Fibroblast of mammary gland (primary cell): ENCODE measurements at regions not wholly inside any gene's neighbourhood (a gene's known extent, or its start where the extent isn't known, plus 50 kb on each side); places are given as distances from the start of the nearest gene placed in this dataset.

Source experiments
- DNase-seq: peaks from one replicate; pipeline ENCODE4 v3.0.0-alpha.2; 2010; ENCODE audit warnings: low read depth
- H3K4me3 ChIP-seq: 2 replicates; pipeline ENCODE4 v1.5.1; 2011; ENCODE audit warnings: low read depth, mild to moderate bottlenecking, low read length, moderate library complexity; ENCODE audit not compliant: control insufficient read depth
- CTCF ChIP-seq: conservative IDR thresholded peaks from 2 replicates; pipeline ENCODE4 v1.5.1; 2011; ENCODE audit warnings: low read depth, low read length, inconsistent platforms; ENCODE audit not compliant: control insufficient read depth, insufficient read depth

- no peak overlapping the region for H3K4me3 ChIP-seq
- DNase-seq = no peak
- no peak for TF ChIP-seq CTCF
These were observed 71.4 kb downstream of the ADRB2 start for GRCh38 chr5:148897842-148898241.

- no peak for DNase-seq
- no peak overlapping the region for H3K4me3 ChIP-seq
- no peak for TF ChIP-seq CTCF
These were observed 72.1 kb downstream of the ADRB2 start for GRCh38 chr5:148898413-148899075.

- no peak for TF ChIP-seq CTCF
- DNase-seq = no peak
- no peak overlapping the region for H3K4me3 ChIP-seq
These were observed 73.6 kb downstream of the ADRB2 start for GRCh38 chr5:148899993-148900392.

GRCh38 chr5:148902478-148902877 is 76.1 kb downstream of the ADRB2 start:
- DNase-seq = no peak
- no peak overlapping the region for H3K4me3 ChIP-seq
- no peak for TF ChIP-seq CTCF

- H3K4me3 ChIP-seq = no peak overlapping the region
- DNase-seq = no peak
- no peak for TF ChIP-seq CTCF
These were observed 77.2 kb downstream of the ADRB2 start for GRCh38 chr5:148903587-148903986.

- no peak overlapping the region for H3K4me3 ChIP-seq
- no peak for DNase-seq
- no peak for TF ChIP-seq CTCF
These were observed 78.0 kb downstream of the ADRB2 start for GRCh38 chr5:148904440-148904839.

GRCh38 chr5:148905541-148905940 is 79.1 kb downstream of the ADRB2 start:
- no peak overlapping the region for H3K4me3 ChIP-seq
- no peak for TF ChIP-seq CTCF
- DNase-seq = no peak
